ENCODE measurements at regions not wholly inside any gene's neighbourhood (a gene's known extent, or its start where the extent isn't known, plus 50 kb on each side); places are given as distances from the start of the nearest gene placed in this dataset.

GRCh38 chr9:99391937-99392594 is 170.0 kb downstream of the SEC61B start:
- no peaks in the 10 kb centered on the region for H3K79me2 ChIP-seq (ENCODE audit: control insufficient read depth, low read length)
- peaks cover 3% of the 10 kb centered on the region; the same call in 1 of the 2 replicates for H3K27me3 ChIP-seq (ENCODE audit: control insufficient read depth, low read length)
- H3K36me3 ChIP-seq (ENCODE audit: control insufficient read depth, low read length) = no peaks in the 10 kb centered on the region
- no peaks in the 10 kb centered on the region for H3K4me1 ChIP-seq (ENCODE audit: control insufficient read depth, low read length)
- no peaks in the 10 kb centered on the region for H3K9me2 ChIP-seq (replicated peaks; ENCODE audit: control insufficient read depth, low read length)
- H4K20me1 ChIP-seq (ENCODE audit: control insufficient read depth, insufficient read depth, low read depth, low read length) = no peaks in the 10 kb centered on the region
- TF ChIP-seq EZH2phosphoT487 (IDR thresholded peaks at IDR 0.05; ENCODE audit: borderline replicate concordance, low read length) = no peak
- H3K9me3 ChIP-seq (ENCODE audit: control insufficient read depth, insufficient read depth, low read length) = no peaks in the 10 kb centered on the region
- no peak overlapping the region for H3K4me2 ChIP-seq (ENCODE audit: low read length)
- no peaks in the 10 kb centered on the region for H3F3A ChIP-seq (ENCODE audit: control insufficient read depth, insufficient read depth)
- no peak overlapping the region for H3K4me3 ChIP-seq (ENCODE audit: low read length)
- H3K27ac ChIP-seq (ENCODE audit: low read depth, low read length) = no peak overlapping the region

GRCh38 chr9:99392986-99393385 is 170.9 kb downstream of the SEC61B start:
- Histone ChIP-seq H3K4me1 (ENCODE audit: control insufficient read depth, low read length) (no peaks in the 10 kb centered on the region), H3K9me2 (replicated peaks; ENCODE audit: control insufficient read depth, low read length) (no peaks in the 10 kb centered on the region), H3K4me2 (ENCODE audit: low read length) (no peak overlapping the region), H4K20me1 (ENCODE audit: control insufficient read depth, insufficient read depth, low read depth, low read length) (no peaks in the 10 kb centered on the region), H3K27ac (ENCODE audit: low read depth, low read length) (no peak overlapping the region), H3K36me3 (ENCODE audit: control insufficient read depth, low read length) (no peaks in the 10 kb centered on the region), H3K4me3 (ENCODE audit: low read length) (no peak overlapping the region), H3K9me3 (ENCODE audit: control insufficient read depth, insufficient read depth, low read length) (no peaks in the 10 kb centered on the region), H3F3A (ENCODE audit: control insufficient read depth, insufficient read depth) (no peaks in the 10 kb centered on the region), H3K79me2 (ENCODE audit: control insufficient read depth, low read length) (no peaks in the 10 kb centered on the region), H3K27me3 (ENCODE audit: control insufficient read depth, low read length) (peaks cover 3% of the 10 kb centered on the region; the same call in 1 of the 2 replicates)
- TF ChIP-seq EZH2phosphoT487 (IDR thresholded peaks at IDR 0.05; ENCODE audit: borderline replicate concordance, low read length) = no peak
- TF ChIP-seq CTCF (IDR thresholded peaks at IDR 0.05; ENCODE audit: low read depth, low read length, poor library complexity, severe bottlenecking) = no peak

- Histone ChIP-seq H3K4me3 (ENCODE audit: low read length) (no peak overlapping the region), H4K20me1 (ENCODE audit: control insufficient read depth, insufficient read depth, low read depth, low read length) (no peaks in the 10 kb centered on the region), H3K9me3 (ENCODE audit: control insufficient read depth, insufficient read depth, low read length) (no peaks in the 10 kb centered on the region), H3K79me2 (ENCODE audit: control insufficient read depth, low read length) (no peaks in the 10 kb centered on the region), H3K27ac (ENCODE audit: low read depth, low read length) (no peak overlapping the region), H3K4me1 (ENCODE audit: control insufficient read depth, low read length) (no peaks in the 10 kb centered on the region), H3F3A (ENCODE audit: control insufficient read depth, insufficient read depth) (no peaks in the 10 kb centered on the region), H3K36me3 (ENCODE audit: control insufficient read depth, low read length) (no peaks in the 10 kb centered on the region), H3K4me2 (ENCODE audit: low read length) (no peak overlapping the region), H3K27me3 (ENCODE audit: control insufficient read depth, low read length) (peaks cover 3% of the 10 kb centered on the region; the same call in 1 of the 2 replicates), H3K9me2 (replicated peaks; ENCODE audit: control insufficient read depth, low read length) (no peaks in the 10 kb centered on the region)
- no peak for TF ChIP-seq CTCF (IDR thresholded peaks at IDR 0.05; ENCODE audit: low read depth, low read length, poor library complexity, severe bottlenecking)
- TF ChIP-seq EZH2phosphoT487 (IDR thresholded peaks at IDR 0.05; ENCODE audit: borderline replicate concordance, low read length) = no peak
Measured at GRCh38 chr9:99393993-99394392, 171.9 kb downstream of the SEC61B start.

GRCh38 chr9:99398241-99398640 is 176.2 kb downstream of the SEC61B start:
- H3K4me3 ChIP-seq (ENCODE audit: low read length) = no peak overlapping the region
- no peaks in the 10 kb centered on the region for H3F3A ChIP-seq (ENCODE audit: control insufficient read depth, insufficient read depth)
- no peaks in the 10 kb centered on the region for H3K9me2 ChIP-seq (replicated peaks; ENCODE audit: control insufficient read depth, low read length)
- no peaks in the 10 kb centered on the region for H4K20me1 ChIP-seq (ENCODE audit: control insufficient read depth, insufficient read depth, low read depth, low read length)
- H3K27me3 ChIP-seq (ENCODE audit: control insufficient read depth, low read length) = no peaks in the 10 kb centered on the region
- H3K36me3 ChIP-seq (ENCODE audit: control insufficient read depth, low read length) = no peaks in the 10 kb centered on the region
- H3K4me1 ChIP-seq (ENCODE audit: control insufficient read depth, low read length) = no peaks in the 10 kb centered on the region
- H3K79me2 ChIP-seq (ENCODE audit: control insufficient read depth, low read length) = no peaks in the 10 kb centered on the region
- H3K4me2 ChIP-seq (ENCODE audit: low read length) = no peak overlapping the region
- no peak overlapping the region for H3K27ac ChIP-seq (ENCODE audit: low read depth, low read length)
- H3K9me3 ChIP-seq (ENCODE audit: control insufficient read depth, insufficient read depth, low read length) = no peaks in the 10 kb centered on the region
- no peak for TF ChIP-seq EZH2phosphoT487 (IDR thresholded peaks at IDR 0.05; ENCODE audit: borderline replicate concordance, low read length)
- no peak for TF ChIP-seq CTCF (IDR thresholded peaks at IDR 0.05; ENCODE audit: low read depth, low read length, poor library complexity, severe bottlenecking)

Measured in DOHH2 (cell line).